HEK293 (cell line): ENCODE measurements at regions not wholly inside any gene's neighbourhood (a gene's known extent, or its start where the extent isn't known, plus 50 kb on each side); places are given as distances from the start of the nearest gene placed in this dataset.
A peak's percentile ranks its signal among the peaks of the same experiment; 100 is the strongest.

ENCODE experiments used
- CTCF ChIA-PET: fragments of 350-600 bp; formaldehyde crosslinking; extraction: SDS; loops from one replicate; lab custom pipeline; 2021; ENCODE audit warnings: antibody characterized with exemption; lab: Yijun Ruan, JAX
- POLR2A ChIA-PET: fragments of 300-600 bp; formaldehyde crosslinking; extraction: SDS; loops from one replicate; lab custom pipeline; 2020; ENCODE audit warnings: antibody characterized with exemption, inconsistent platforms; lab: Yijun Ruan, JAX
- H3K27ac ChIP-seq: fragments of 200-500 bp; sonication (Bioruptor generic); 2 replicates; pipeline ENCODE4 v1.5.1; 2014; ENCODE audit warnings: low read depth, low read length, control low read depth, inconsistent platforms; ENCODE audit errors: extremely low read depth
- H3K36me3 ChIP-seq, 2 experiments: fragments of 200-500 bp in 1 of 2; sonication (Bioruptor generic) in 1 of 2; 1 replicate in 1 of 2; 2 replicates in 1 of 2; pipeline ENCODE4 v1.5.1; 2014 to 2017; ENCODE audit warnings: inconsistent platforms in 2 of 2, low read length in 2 of 2; ENCODE audit not compliant: control insufficient read depth in 2 of 2, insufficient read depth in 1 of 2
- H3K4me1 ChIP-seq: fragments of 200-500 bp; sonication (Bioruptor generic); 2 replicates; pipeline ENCODE4 v1.5.1; 2014; ENCODE audit warnings: mild to moderate bottlenecking, low read length, inconsistent platforms; ENCODE audit not compliant: control insufficient read depth, insufficient read depth
- H3K4me3 ChIP-seq: 2 replicates; pipeline ENCODE4 v1.5.1; 2011; ENCODE audit warnings: low read depth, mild to moderate bottlenecking, control low read depth, low read length, moderate library complexity
- H3K9me3 ChIP-seq: fragments of 200-500 bp; sonication (Bioruptor generic); 2 replicates; pipeline ENCODE4 v1.5.1; 2014; ENCODE audit warnings: low read depth, low read length, inconsistent platforms; ENCODE audit not compliant: control insufficient read depth, insufficient read depth
- BCL11B ChIP-seq: fragments of 450-650 bp; formaldehyde crosslinking; IDR thresholded peaks from 2 replicates; pipeline ENCODE4 v1.5.1; 2016; ENCODE audit warnings: low read depth, missing biosample characterization, missing genetic modification characterization
- KLF1 ChIP-seq: fragments of 450-650 bp; formaldehyde crosslinking; IDR thresholded peaks from 2 replicates; pipeline ENCODE4 v1.5.1; 2016; ENCODE audit warnings: missing biosample characterization, missing genetic modification characterization
- KLF16 ChIP-seq: fragments of 450-650 bp; formaldehyde crosslinking; IDR thresholded peaks from 2 replicates; pipeline ENCODE4 v1.5.1; 2017; ENCODE audit warnings: missing biosample characterization, missing genetic modification characterization
- KLF9 ChIP-seq: fragments of 450-650 bp; formaldehyde crosslinking; IDR thresholded peaks from 2 replicates; pipeline ENCODE4 v1.5.1; 2016; ENCODE audit warnings: missing biosample characterization, missing genetic modification characterization, low read depth
- MYNN ChIP-seq: fragments of 450-650 bp; formaldehyde crosslinking; IDR thresholded peaks from 2 replicates; pipeline ENCODE4 v1.5.1; 2016; ENCODE audit warnings: missing biosample characterization, missing genetic modification characterization, borderline replicate concordance
- REPIN1 ChIP-seq: fragments of 450-650 bp; formaldehyde crosslinking; IDR thresholded peaks from 2 replicates; pipeline ENCODE4 v1.5.1; 2017; ENCODE audit warnings: missing biosample characterization, missing genetic modification characterization, low read depth
- REST ChIP-seq: fragments of 450-650 bp; formaldehyde crosslinking; IDR thresholded peaks from 2 replicates; pipeline ENCODE4 v1.5.1; 2016; ENCODE audit warnings: missing biosample characterization, missing genetic modification characterization
- SP2 ChIP-seq: fragments of 450-650 bp; formaldehyde crosslinking; IDR thresholded peaks from 2 replicates; pipeline ENCODE4 v1.5.1; 2016; ENCODE audit warnings: missing biosample characterization, missing genetic modification characterization
- SP7 ChIP-seq: fragments of 450-650 bp; formaldehyde crosslinking; IDR thresholded peaks from 2 replicates; pipeline ENCODE4 v1.5.1; 2016; ENCODE audit warnings: missing biosample characterization, missing genetic modification characterization
- TCF7L2 ChIP-seq: IDR thresholded peaks from 2 replicates; pipeline ENCODE4 v1.6.1; 2011; ENCODE audit warnings: low read depth, mild to moderate bottlenecking, inconsistent platforms, low read length, moderate library complexity, borderline replicate concordance
- YY1 ChIP-seq: fragments of 450-650 bp; formaldehyde crosslinking; IDR thresholded peaks from 2 replicates; pipeline ENCODE4 v1.5.1; 2018; ENCODE audit warnings: missing biosample characterization, missing genetic modification characterization
- ZBTB20 ChIP-seq: fragments of 450-650 bp; formaldehyde crosslinking; IDR thresholded peaks from 2 replicates; pipeline ENCODE4 v1.5.1; 2016; ENCODE audit warnings: missing biosample characterization, missing genetic modification characterization
- ZBTB21 ChIP-seq: fragments of 450-650 bp; formaldehyde crosslinking; IDR thresholded peaks from 2 replicates; pipeline ENCODE4 v1.5.1; 2017; ENCODE audit warnings: missing biosample characterization, missing genetic modification characterization
- ZFP37 ChIP-seq: fragments of 450-650 bp; formaldehyde crosslinking; IDR thresholded peaks from 2 replicates; pipeline ENCODE4 v1.5.1; 2016; ENCODE audit warnings: missing biosample characterization, missing genetic modification characterization
- ZFP69B ChIP-seq: fragments of 450-650 bp; formaldehyde crosslinking; IDR thresholded peaks from 2 replicates; pipeline ENCODE4 v1.5.1; 2016; ENCODE audit warnings: missing biosample characterization, missing genetic modification characterization
- ZNF138 ChIP-seq: fragments of 450-650 bp; formaldehyde crosslinking; IDR thresholded peaks from 2 replicates; pipeline ENCODE4 v1.5.1; 2016; ENCODE audit warnings: missing biosample characterization, missing genetic modification characterization, borderline replicate concordance
- ZNF16 ChIP-seq: fragments of 450-650 bp; formaldehyde crosslinking; IDR thresholded peaks from 2 replicates; pipeline ENCODE4 v1.5.1; 2016; ENCODE audit warnings: low read depth, missing biosample characterization, missing genetic modification characterization
- ZNF175 ChIP-seq: fragments of 450-650 bp; formaldehyde crosslinking; IDR thresholded peaks from 2 replicates; pipeline ENCODE4 v1.5.1; 2016; ENCODE audit warnings: missing biosample characterization, missing genetic modification characterization
- ZNF2 ChIP-seq: fragments of 450-650 bp; formaldehyde crosslinking; IDR thresholded peaks from 2 replicates; pipeline ENCODE4 v1.5.1; 2016; ENCODE audit warnings: missing biosample characterization, missing genetic modification characterization
- ZNF24 ChIP-seq: fragments of 450-650 bp; formaldehyde crosslinking; IDR thresholded peaks from 2 replicates; pipeline ENCODE4 v1.5.1; 2016; ENCODE audit warnings: missing biosample characterization, missing genetic modification characterization
- ZNF266 ChIP-seq: fragments of 450-650 bp; formaldehyde crosslinking; IDR thresholded peaks from 2 replicates; pipeline ENCODE4 v1.5.1; 2016; ENCODE audit warnings: missing biosample characterization, missing genetic modification characterization, low read depth
- ZNF514 ChIP-seq: fragments of 450-650 bp; formaldehyde crosslinking; IDR thresholded peaks from 2 replicates; pipeline ENCODE4 v1.5.1; 2016; ENCODE audit warnings: missing biosample characterization, missing genetic modification characterization
- ZNF561 ChIP-seq: fragments of 450-650 bp; IDR thresholded peaks from 2 replicates; pipeline ENCODE4 v1.5.1; 2018; ENCODE audit warnings: missing biosample characterization, missing genetic modification characterization, borderline replicate concordance
- ZNF600 ChIP-seq: fragments of 450-650 bp; formaldehyde crosslinking; IDR thresholded peaks from 2 replicates; pipeline ENCODE4 v1.5.1; 2016; ENCODE audit warnings: missing biosample characterization, missing genetic modification characterization
- ZNF843 ChIP-seq: fragments of 450-650 bp; formaldehyde crosslinking; IDR thresholded peaks from 2 replicates; pipeline ENCODE4 v1.5.1; 2016; ENCODE audit warnings: missing biosample characterization, missing genetic modification characterization
- ZXDB ChIP-seq: fragments of 450-650 bp; formaldehyde crosslinking; IDR thresholded peaks from 2 replicates; pipeline ENCODE4 v1.5.1; 2016; ENCODE audit warnings: missing biosample characterization, missing genetic modification characterization
- TF ChIP-seq, protein P1 (sequence below): fragments of 450-650 bp; formaldehyde crosslinking; IDR thresholded peaks from 2 replicates; pipeline ENCODE4 v1.5.1; 2016; ENCODE audit warnings: missing biosample characterization, missing genetic modification characterization
- TF ChIP-seq, protein P2 (sequence below): fragments of 450-650 bp; formaldehyde crosslinking; IDR thresholded peaks from 2 replicates; pipeline ENCODE4 v1.5.1; 2016; ENCODE audit warnings: missing biosample characterization, missing genetic modification characterization
- TF ChIP-seq, protein P3 (sequence below): fragments of 450-650 bp; formaldehyde crosslinking; optimal IDR thresholded peaks from 2 replicates; pipeline ENCODE3; 2016; ENCODE audit warnings: missing biosample characterization, mild to moderate bottlenecking, missing genetic modification characterization

GRCh38 chr20:63102721-63103375, 96.1 kb upstream of the BHLHE23 start (continued):
- TF ChIP-seq, protein P1, sequence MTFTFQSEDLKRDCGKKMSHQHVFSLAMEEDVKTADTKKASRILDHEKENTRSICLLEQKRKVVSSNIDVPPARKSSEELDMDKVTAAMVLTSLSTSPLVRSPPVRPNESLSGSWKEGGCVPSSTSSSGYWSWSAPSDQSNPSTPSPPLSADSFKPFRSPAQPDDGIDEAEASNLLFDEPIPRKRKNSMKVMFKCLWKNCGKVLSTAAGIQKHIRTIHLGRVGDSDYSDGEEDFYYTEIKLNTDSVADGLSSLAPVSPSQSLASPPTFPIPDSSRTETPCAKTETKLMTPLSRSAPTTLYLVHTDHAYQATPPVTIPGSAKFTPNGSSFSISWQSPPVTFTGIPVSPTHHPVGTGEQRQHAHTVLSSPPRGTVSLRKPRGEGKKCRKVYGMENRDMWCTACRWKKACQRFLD = no peak
- no peak for TF ChIP-seq ZNF175 (tag by site-specific recombination)
- TF ChIP-seq ZNF600 (tag by site-specific recombination) = peak; percentile 83
- no peak for TF ChIP-seq REST
- TF ChIP-seq SP2 = peak; percentile 73
- peak; percentile 82 for TF ChIP-seq SP7 (tag by site-specific recombination)
- TF ChIP-seq ZXDB = peak; percentile 54; the same call in 1 of the 2 replicates
- TF ChIP-seq MYNN = no peak
- peak; percentile 26; the same call in 1 of the 2 replicates for TF ChIP-seq ZFP69B (tag by site-specific recombination)
- peak; percentile 91 for TF ChIP-seq ZBTB20

DNA sequence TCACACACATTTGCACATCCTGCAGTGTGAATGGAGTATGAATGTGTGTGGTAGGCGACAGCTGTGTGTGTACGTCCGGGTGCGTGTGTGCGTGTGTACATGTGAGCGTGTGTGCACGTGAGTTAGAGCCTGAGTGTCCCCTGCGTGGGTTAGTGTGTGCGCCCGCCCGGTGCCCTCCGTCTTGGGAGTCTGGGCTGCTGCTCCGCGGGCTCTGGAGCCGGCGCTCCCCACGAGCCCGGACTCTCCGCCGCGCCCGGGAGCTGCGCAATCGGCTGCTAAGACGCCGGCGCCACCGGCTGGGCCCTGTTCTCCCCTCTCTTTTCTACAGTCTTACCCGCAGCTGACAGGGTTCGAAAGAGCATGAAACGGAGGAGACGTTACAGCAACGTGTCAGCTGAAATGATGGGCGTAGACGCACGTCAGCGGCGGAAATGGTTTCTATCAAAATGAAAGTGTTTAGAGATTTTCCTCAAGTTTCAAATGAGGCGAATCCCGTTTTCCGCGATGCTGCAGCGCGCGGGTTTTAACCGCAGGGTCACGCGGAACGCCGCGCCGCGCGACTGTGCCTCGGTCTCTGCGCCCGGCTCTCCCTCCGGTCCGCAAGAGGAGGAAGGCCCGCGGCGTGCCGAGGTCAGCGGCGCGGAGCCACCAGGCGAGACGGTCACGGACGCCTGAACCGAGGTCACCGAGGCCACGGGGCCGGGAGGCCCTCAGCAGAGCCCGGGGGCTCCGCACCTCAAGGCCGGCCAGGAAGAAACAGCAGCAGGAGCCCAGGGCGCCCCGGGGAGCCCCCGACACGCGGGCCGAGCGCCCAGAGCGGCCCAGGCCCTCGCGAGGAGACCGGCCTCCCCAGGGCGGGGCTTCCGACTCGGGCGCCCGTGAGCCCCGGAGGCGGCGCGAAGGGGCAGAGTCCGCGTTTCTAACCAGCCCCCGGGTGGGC, 95.3 kb upstream of the BHLHE23 start:
- CTCF ChIA-PET = interaction anchor here (1.1 kb wide), 2 partner anchors 45 to 46 kb away, joined by 3 to 7 read pairs; no protein-coding TSS in a partner anchor
- Histone ChIP-seq H3K36me3 (no peaks in the 10 kb centered on the region), H3K4me3 (peak overlapping the region; percentile 36), H3K27ac (no peak overlapping the region), H3K4me1 (no peaks in the 10 kb centered on the region; the same call in 1 of the 2 replicates), H3K9me3 (no peaks in the 10 kb centered on the region)
- POLR2A ChIA-PET = no interaction called here
- TF ChIP-seq ZNF266 (tag by site-specific recombination) (no peak), YY1 (tag by site-specific recombination) (no peak), ZNF561 (tag by site-specific recombination) (peak; percentile 20; the same call in 1 of the 2 replicates), ZNF2 (tag by site-specific recombination) (no peak; the same call in 1 of the 2 replicates), SP2 (peak; percentile 49), BCL11B (no peak), KLF16 (tag by site-specific recombination) (peak; percentile 51), ZNF24 (tag by site-specific recombination) (no peak), ZNF138 (no peak), ZNF514 (no peak), ZNF16 (tag by site-specific recombination) (no peak), REPIN1 (tag by site-specific recombination) (no peak), KLF9 (no peak), ZBTB21 (tag by site-specific recombination) (no peak), ZNF843 (tag by site-specific recombination) (no peak), TCF7L2 (no peak), ZFP37 (tag by site-specific recombination) (no peak), KLF1 (tag by site-specific recombination) (no peak)
- TF ChIP-seq, protein P2, sequence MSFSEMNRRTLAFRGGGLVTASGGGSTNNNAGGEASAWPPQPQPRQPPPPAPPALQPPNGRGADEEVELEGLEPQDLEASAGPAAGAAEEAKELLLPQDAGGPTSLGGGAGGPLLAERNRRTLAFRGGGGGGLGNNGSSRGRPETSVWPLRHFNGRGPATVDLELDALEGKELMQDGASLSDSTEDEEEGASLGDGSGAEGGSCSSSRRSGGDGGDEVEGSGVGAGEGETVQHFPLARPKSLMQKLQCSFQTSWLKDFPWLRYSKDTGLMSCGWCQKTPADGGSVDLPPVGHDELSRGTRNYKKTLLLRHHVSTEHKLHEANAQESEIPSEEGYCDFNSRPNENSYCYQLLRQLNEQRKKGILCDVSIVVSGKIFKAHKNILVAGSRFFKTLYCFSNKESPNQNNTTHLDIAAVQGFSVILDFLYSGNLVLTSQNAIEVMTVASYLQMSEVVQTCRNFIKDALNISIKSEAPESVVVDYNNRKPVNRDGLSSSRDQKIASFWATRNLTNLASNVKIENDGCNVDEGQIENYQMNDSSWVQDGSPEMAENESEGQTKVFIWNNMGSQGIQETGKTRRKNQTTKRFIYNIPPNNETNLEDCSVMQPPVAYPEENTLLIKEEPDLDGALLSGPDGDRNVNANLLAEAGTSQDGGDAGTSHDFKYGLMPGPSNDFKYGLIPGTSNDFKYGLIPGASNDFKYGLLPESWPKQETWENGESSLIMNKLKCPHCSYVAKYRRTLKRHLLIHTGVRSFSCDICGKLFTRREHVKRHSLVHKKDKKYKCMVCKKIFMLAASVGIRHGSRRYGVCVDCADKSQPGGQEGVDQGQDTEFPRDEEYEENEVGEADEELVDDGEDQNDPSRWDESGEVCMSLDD (tag by site-specific recombination) = no peak; the same call in 1 of the 2 replicates
- TF ChIP-seq, protein P3, sequence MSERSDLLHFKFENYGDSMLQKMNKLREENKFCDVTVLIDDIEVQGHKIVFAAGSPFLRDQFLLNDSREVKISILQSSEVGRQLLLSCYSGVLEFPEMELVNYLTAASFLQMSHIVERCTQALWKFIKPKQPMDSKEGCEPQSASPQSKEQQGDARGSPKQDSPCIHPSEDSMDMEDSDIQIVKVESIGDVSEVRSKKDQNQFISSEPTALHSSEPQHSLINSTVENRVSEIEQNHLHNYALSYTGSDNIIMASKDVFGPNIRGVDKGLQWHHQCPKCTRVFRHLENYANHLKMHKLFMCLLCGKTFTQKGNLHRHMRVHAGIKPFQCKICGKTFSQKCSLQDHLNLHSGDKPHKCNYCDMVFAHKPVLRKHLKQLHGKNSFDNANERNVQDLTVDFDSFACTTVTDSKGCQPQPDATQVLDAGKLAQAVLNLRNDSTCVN (tag by site-specific recombination) = peak; percentile 88
